Caco-2 (cell line): ENCODE measurements at regions not wholly inside any gene's neighbourhood (a gene's known extent, or its start where the extent isn't known, plus 50 kb on each side); places are given as distances from the start of the nearest gene placed in this dataset.
"Not testable (repeated sequence)": the region's sequence is repeated elsewhere in the genome, so short reads cannot be mapped to it uniquely, and the experiment has no call there.

Experiments used
- BruUV-seq: library from RNA; stranded (reverse); fragments of 400-500 nt; replicated peaks from 2 replicates; lab custom pipeline; 2021; lab: Mats Ljungman, UMichigan
- CTCF ChIA-PET: fragments of 300-600 bp; sonication (Branson Sonifier 250); formaldehyde crosslinking; loops from one replicate; lab custom pipeline; 2022; ENCODE audit warnings: antibody characterized with exemption; lab: Charles Lee
- POLR2A ChIA-PET: fragments of 300-600 bp; sonication (Branson Sonifier 250); formaldehyde crosslinking; loops from one replicate; lab custom pipeline; 2022; ENCODE audit warnings: antibody characterized with exemption; lab: Charles Lee
- DNase-seq, 2 experiments: peaks; one replicate each; pipeline versions ENCODE4 v3.0.0 to v3.0.0-alpha.2; 2020 to 2022
- H3K27me3 ChIP-seq: replicated peaks from 2 replicates; pipeline ENCODE4 v1.6.0; 2011; ENCODE audit warnings: low read length; ENCODE audit not compliant: control insufficient read depth, insufficient read depth
- H3K36me3 ChIP-seq: 2 replicates; pipeline ENCODE4 v1.5.1; 2011; ENCODE audit warnings: low read length; ENCODE audit not compliant: control insufficient read depth, insufficient read depth
- H3K4me1 ChIP-seq: fragments of 250-450 bp; sonication (Bioruptor Pico); 2 replicates; pipeline ENCODE4 v1.5.1; 2020; ENCODE audit warnings: mild to moderate bottlenecking
- H3K4me3 ChIP-seq: 2 replicates; pipeline ENCODE4 v1.5.1; 2011; ENCODE audit warnings: low read depth, mild to moderate bottlenecking, control low read depth, low read length
- H3K9me3 ChIP-seq: fragments of 250-450 bp; sonication (Bioruptor Pico); 2 replicates; pipeline ENCODE4 v1.5.1; 2020; ENCODE audit warnings: mild to moderate bottlenecking, moderate library complexity
- H3K27ac Mint-ChIP-seq: one replicate; pipeline ENCODE4 v1.8.0; 2022; ENCODE audit warnings: mixed read lengths; ENCODE audit not compliant: unreplicated experiment
- H3K27me3 Mint-ChIP-seq: one replicate; pipeline ENCODE4 v1.8.0; 2022; ENCODE audit warnings: mixed read lengths; ENCODE audit not compliant: insufficient read depth, unreplicated experiment
- H3K36me3 Mint-ChIP-seq: one replicate; pipeline ENCODE4 v1.8.0; 2022; ENCODE audit warnings: mild to moderate bottlenecking, mixed read lengths; ENCODE audit not compliant: insufficient read depth, unreplicated experiment
- H3K4me1 Mint-ChIP-seq: one replicate; pipeline ENCODE4 v1.8.0; 2022; ENCODE audit warnings: low read depth, mixed read lengths; ENCODE audit not compliant: unreplicated experiment
- H3K4me3 Mint-ChIP-seq: one replicate; pipeline ENCODE4 v1.8.0; 2022; ENCODE audit warnings: mild to moderate bottlenecking, moderate library complexity, mixed read lengths; ENCODE audit not compliant: unreplicated experiment
- H3K9me3 Mint-ChIP-seq: one replicate; pipeline ENCODE4 v1.8.0; 2022; ENCODE audit warnings: mixed read lengths; ENCODE audit not compliant: unreplicated experiment
- CTCF ChIP-seq, 2 experiments: fragments of 200-600 bp in 1 of 2; IDR thresholded peaks; 1 replicate in 1 of 2; 2 replicates in 1 of 2; pipeline versions ENCODE4 v1.5.1 to v1.8.0; 2011 to 2022; ENCODE audit warnings: antibody characterized with exemption in 1 of 2, control low read depth in 1 of 2, inconsistent platforms in 1 of 2, low read depth in 1 of 2, low read length in 1 of 2, mild to moderate bottlenecking in 1 of 2, moderate library complexity in 1 of 2; ENCODE audit not compliant: insufficient read depth in 1 of 2, severe bottlenecking in 1 of 2, unreplicated experiment in 1 of 2
- intact Hi-C: fragments of 100-400 bp; cut with micrococcal nuclease; formaldehyde crosslinking; loops from one replicate; pipeline ENCODE4 v1.10.0; 2022; ENCODE audit not compliant: unreplicated experiment

GRCh38 chr1:24248859-24249258 is 61.8 kb upstream of the IFNLR1 start:
- no peaks in the 10 kb centered on the region for H3K27me3 Mint-ChIP-seq
- POLR2A ChIA-PET: no interaction called here
- DNase-seq: no peak
- H3K4me3 ChIP-seq: no peak overlapping the region
- TF ChIP-seq CTCF (IDR thresholded peaks at IDR 0.05; ENCODE audit: insufficient read depth in 1 of 2, low read depth in 1 of 2, low read length in 1 of 2, severe bottlenecking in 1 of 2, unreplicated experiment in 1 of 2): no peak
- no peaks in the 10 kb centered on the region for H3K36me3 Mint-ChIP-seq
- no peaks in the 10 kb centered on the region for H3K9me3 ChIP-seq
- CTCF ChIA-PET: no interaction called here
- H3K27ac Mint-ChIP-seq: no peak overlapping the region
- H3K9me3 Mint-ChIP-seq: no peaks in the 10 kb centered on the region
- H3K36me3 ChIP-seq: no peaks in the 10 kb centered on the region
- H3K4me3 Mint-ChIP-seq: no peak overlapping the region
- intact Hi-C loops: no loop called here
- no peaks in the 10 kb centered on the region for H3K4me1 Mint-ChIP-seq
- no peaks in the 10 kb centered on the region for H3K4me1 ChIP-seq
- H3K27me3 ChIP-seq: no peaks in the 10 kb centered on the region
- no TSS peak for BruUV-seq

- POLR2A ChIA-PET, H3K4me3 ChIP-seq, intact Hi-C loops, H3K9me3 ChIP-seq, CTCF ChIA-PET, H3K36me3 Mint-ChIP-seq, H3K4me3 Mint-ChIP-seq, H3K9me3 Mint-ChIP-seq, H3K36me3 ChIP-seq, H3K27me3 ChIP-seq, H3K4me1 ChIP-seq, BruUV-seq, DNase-seq, H3K4me1 Mint-ChIP-seq, H3K27me3 Mint-ChIP-seq, H3K27ac Mint-ChIP-seq: not testable (repeated sequence)
These were observed 60.2 kb upstream of the IFNLR1 start for GRCh38 chr1:24247337-24247736.

GRCh38 chr1:24244519-24245268 is 57.6 kb upstream of the IFNLR1 start:
- Histone ChIP-seq H3K36me3 (no peaks in the 10 kb centered on the region), H3K27me3 (no peaks in the 10 kb centered on the region), H3K9me3 (no peaks in the 10 kb centered on the region), H3K4me3 (no peak overlapping the region), H3K4me1 (no peaks in the 10 kb centered on the region)
- Mint-ChIP-seq H3K36me3 (no peaks in the 10 kb centered on the region), H3K4me1 (no peaks in the 10 kb centered on the region), H3K27ac (no peak overlapping the region), H3K27me3 (no peaks in the 10 kb centered on the region), H3K4me3 (no peak overlapping the region), H3K9me3 (no peaks in the 10 kb centered on the region)
- ChIA-PET CTCF (no interaction called here), POLR2A (no interaction called here)
- intact Hi-C loops: no loop called here
- no peak for TF ChIP-seq CTCF (IDR thresholded peaks at IDR 0.05; ENCODE audit: insufficient read depth in 1 of 2, low read depth in 1 of 2, low read length in 1 of 2, severe bottlenecking in 1 of 2, unreplicated experiment in 1 of 2)
- no peak for DNase-seq
- BruUV-seq: no TSS peak
